HL-60 (cell line): ENCODE measurements at regions not wholly inside any gene's neighbourhood (a gene's known extent, or its start where the extent isn't known, plus 50 kb on each side); places are given as distances from the start of the nearest gene placed in this dataset.

ENCODE experiments used
- DNase-seq, 2 experiments: peaks; one replicate each; pipeline ENCODE4 v3.0.0-alpha.2; 2010 to 2020; ENCODE audit warnings: low read depth in 1 of 2, low spot score in 1 of 2
- H3K27ac ChIP-seq: fragments of 250-450 bp; sonication (Bioruptor Pico); replicated peaks from 2 replicates; pipeline ENCODE4 v1.5.1; 2020; ENCODE audit warnings: mild to moderate bottlenecking, moderate library complexity
- H3K27me3 ChIP-seq: fragments of 250-450 bp; sonication (Bioruptor Pico); 2 replicates; pipeline ENCODE4 v1.5.1; 2021; ENCODE audit warnings: mild to moderate bottlenecking, moderate library complexity; ENCODE audit not compliant: insufficient read depth, poor library complexity, severe bottlenecking
- H3K4me3 ChIP-seq: replicated peaks from 2 replicates; pipeline ENCODE4 v1.5.1; 2011; ENCODE audit warnings: mild to moderate bottlenecking, control low read depth, low read length; ENCODE audit not compliant: insufficient read depth
- CTCF ChIP-seq: IDR thresholded peaks from one replicate; pipeline ENCODE4 v1.5.1; 2011; ENCODE audit warnings: low read length, control low read depth, inconsistent platforms; ENCODE audit not compliant: insufficient read depth
- GABPA ChIP-seq: IDR thresholded peaks from 2 replicates; pipeline ENCODE4 v1.6.1; 2012; ENCODE audit warnings: low read depth
- POLR2AphosphoS5 ChIP-seq: IDR thresholded peaks from 2 replicates; pipeline ENCODE4 v1.6.1; 2012; ENCODE audit warnings: low read depth
- REST ChIP-seq: IDR thresholded peaks from 2 replicates; pipeline ENCODE4 v1.6.1; 2012; ENCODE audit warnings: low read depth; ENCODE audit not compliant: insufficient replicate concordance
- SPI1 ChIP-seq: IDR thresholded peaks from 2 replicates; pipeline ENCODE4 v1.6.1; 2012; ENCODE audit warnings: low read depth, mild to moderate bottlenecking, borderline replicate concordance

- H3K27me3 ChIP-seq: no peaks in the 10 kb centered on the region
- no peak overlapping the region for H3K27ac ChIP-seq
- no peak for DNase-seq
- H3K4me3 ChIP-seq: no peak overlapping the region
- TF ChIP-seq GABPA (no peak), REST (no peak), POLR2AphosphoS5 (no peak)
Observed at GRCh38 chr7:35505066-35505465, 189.9 kb downstream of the HERPUD2 start.

- Histone ChIP-seq H3K27me3 (no peaks in the 10 kb centered on the region), H3K4me3 (no peak overlapping the region)
- DNase-seq: no peak
Observed at GRCh38 chr7:35504365-35504764, 190.6 kb downstream of the HERPUD2 start.

GRCh38 chr7:35501681-35502080, 193.3 kb downstream of the HERPUD2 start:
- no peak for TF ChIP-seq SPI1
- H3K4me3 ChIP-seq: no peak overlapping the region
- H3K27ac ChIP-seq: no peak overlapping the region
- DNase-seq: no peak
- no peaks in the 10 kb centered on the region for H3K27me3 ChIP-seq

More at GRCh38 chr7:35504365-35504764, 190.6 kb downstream of the HERPUD2 start:
- TF ChIP-seq CTCF (no peak), POLR2AphosphoS5 (no peak), SPI1 (no peak), GABPA (no peak), REST (no peak)
- no peak overlapping the region for H3K27ac ChIP-seq

- DNase-seq: no peak
- no peak overlapping the region for H3K27ac ChIP-seq
- no peak overlapping the region for H3K4me3 ChIP-seq
- no peak for TF ChIP-seq SPI1
- TF ChIP-seq REST: no peak
- TF ChIP-seq POLR2AphosphoS5: no peak
- TF ChIP-seq GABPA: no peak
- TF ChIP-seq CTCF: no peak
- H3K27me3 ChIP-seq: no peaks in the 10 kb centered on the region
Observed at GRCh38 chr7:35499226-35499625, 195.7 kb downstream of the HERPUD2 start.
